OCI-LY7 (cell line): ENCODE measurements at regions not wholly inside any gene's neighbourhood (a gene's known extent, or its start where the extent isn't known, plus 50 kb on each side); places are given as distances from the start of the nearest gene placed in this dataset.

Experiments
- BruUV-seq: library from RNA; stranded (reverse); fragments of 400-500 nt; replicated peaks from 2 replicates; lab custom pipeline; 2021; lab: Mats Ljungman, UMichigan
- CTCF ChIA-PET: fragments of 300-600 bp; sonication (Branson Sonifier 250); formaldehyde crosslinking; loops from one replicate; lab custom pipeline; 2022; ENCODE audit warnings: antibody characterized with exemption; ENCODE audit not compliant: unreplicated experiment; lab: Charles Lee
- POLR2A ChIA-PET: fragments of 300-600 bp; sonication (Branson Sonifier 250); formaldehyde crosslinking; loops from one replicate; lab custom pipeline; 2022; ENCODE audit warnings: antibody characterized with exemption; lab: Charles Lee
- DNase-seq: peaks from one replicate; pipeline ENCODE4 v3.0.0-alpha.2; 2015; ENCODE audit warnings: low spot score
- H2AFZ ChIP-seq: fragments of 200-600 bp; sonication (generic), shearing (Covaris generic); 2 replicates; pipeline ENCODE4 v1.6.1; 2014; ENCODE audit warnings: mild to moderate bottlenecking, antibody characterized with exemption, low read length, moderate library complexity
- H3K27ac ChIP-seq: fragments of 200-600 bp; sonication (generic); 2 replicates; pipeline ENCODE4 v1.5.1; 2014; ENCODE audit warnings: mixed run types, low read depth, mild to moderate bottlenecking, moderate library complexity, low read length, inconsistent platforms; ENCODE audit not compliant: poor library complexity, severe bottlenecking
- H3K36me3 ChIP-seq: fragments of 200-600 bp; sonication (generic); 2 replicates; pipeline ENCODE4 v1.6.1; 2014; ENCODE audit warnings: mild to moderate bottlenecking, antibody characterized with exemption, low read length, moderate library complexity, mixed read lengths; ENCODE audit not compliant: insufficient read depth
- H3K4me1 ChIP-seq: fragments of 200-600 bp; sonication (generic); 2 replicates; pipeline ENCODE4 v1.5.1; 2014; ENCODE audit warnings: mild to moderate bottlenecking, low read length; ENCODE audit not compliant: insufficient read depth, poor library complexity, severe bottlenecking
- H3K4me2 ChIP-seq: fragments of 200-600 bp; sonication (generic); 2 replicates; pipeline ENCODE4 v1.6.1; 2014; ENCODE audit warnings: mild to moderate bottlenecking, low read length
- H3K4me3 ChIP-seq: fragments of 200-600 bp; sonication (generic); 2 replicates; pipeline ENCODE4 v1.5.1; 2014; ENCODE audit warnings: mild to moderate bottlenecking, low read depth, low read length; ENCODE audit not compliant: poor library complexity, severe bottlenecking
- H3K79me2 ChIP-seq: fragments of 200-600 bp; sonication (generic); 2 replicates; pipeline ENCODE4 v1.6.1; 2016; ENCODE audit warnings: low read depth, mild to moderate bottlenecking, low read length, moderate library complexity, mixed read lengths; ENCODE audit not compliant: insufficient read depth
- H3K9me2 ChIP-seq: fragments of 200-600 bp; sonication (generic); 2 replicates; pipeline ENCODE4 v1.6.1; 2016; ENCODE audit warnings: mild to moderate bottlenecking, low read length, mixed read lengths; ENCODE audit not compliant: insufficient read depth
- H3K9me3 ChIP-seq: fragments of 200-600 bp; sonication (generic); 2 replicates; pipeline ENCODE4 v1.6.1; 2014; ENCODE audit warnings: mild to moderate bottlenecking, mixed run types, low read length, mixed read lengths
- H4K20me1 ChIP-seq: fragments of 200-600 bp; sonication (generic); 2 replicates; pipeline ENCODE4 v1.6.1; 2014; ENCODE audit warnings: mild to moderate bottlenecking, antibody characterized with exemption, low read length, moderate library complexity, mixed read lengths; ENCODE audit not compliant: insufficient read depth
- CTCF ChIP-seq: fragments of 200-600 bp; sonication (generic); conservative IDR thresholded peaks from 2 replicates; pipeline ENCODE4 v1.5.1; 2014; ENCODE audit warnings: mild to moderate bottlenecking, antibody characterized with exemption, low read length, moderate library complexity, mixed read lengths
- EZH2phosphoT487 ChIP-seq: fragments of 200-600 bp; sonication (generic); IDR thresholded peaks from 2 replicates; pipeline ENCODE4 v1.6.1; 2018; ENCODE audit warnings: low read depth, borderline replicate concordance, mild to moderate bottlenecking, mixed run types, antibody characterized with exemption, low read length, moderate library complexity, mixed read lengths
- intact Hi-C: fragments of 100-400 bp; cut with micrococcal nuclease; formaldehyde crosslinking; loops from one replicate; pipeline ENCODE4 v1.10.0; 2022; ENCODE audit not compliant: unreplicated experiment

DNA sequence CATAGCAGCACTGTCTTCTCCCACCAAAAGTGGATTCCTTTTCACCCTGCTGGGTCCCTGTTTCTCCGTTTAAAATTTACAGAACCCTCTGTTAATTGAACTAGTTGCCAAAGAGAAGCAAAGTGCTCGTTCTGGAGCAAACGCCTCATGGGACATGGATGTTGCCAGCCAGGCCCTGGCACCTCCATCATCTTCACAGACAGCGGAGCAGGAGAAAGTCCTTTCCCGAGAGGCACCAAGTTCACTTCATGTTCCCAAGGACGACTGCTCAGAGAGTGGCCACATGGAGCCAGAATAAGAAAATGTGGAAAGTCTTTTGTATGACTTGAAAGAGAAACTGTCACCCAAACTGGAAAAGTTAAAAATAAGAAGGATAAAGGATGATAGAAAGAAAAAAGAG lies 151.5 kb downstream of the SOX1 start:
- Histone ChIP-seq H3K27ac (no peak overlapping the region), H2AFZ (no peak overlapping the region), H3K79me2 (no peaks in the 10 kb centered on the region), H3K9me3 (no peaks in the 10 kb centered on the region), H3K4me3 (no peak overlapping the region), H4K20me1 (no peaks in the 10 kb centered on the region), H3K9me2 (no peaks in the 10 kb centered on the region), H3K36me3 (no peaks in the 10 kb centered on the region), H3K4me2 (no peak overlapping the region), H3K4me1 (no peaks in the 10 kb centered on the region)
- DNase-seq = no peak
- BruUV-seq = no TSS peak
- ChIA-PET POLR2A (no interaction called here), CTCF (no interaction called here)
- TF ChIP-seq CTCF (no peak), EZH2phosphoT487 (no peak)
- intact Hi-C loops = no loop called here

- no peak for DNase-seq
- no peaks in the 10 kb centered on the region for H3K4me1 ChIP-seq
- no peaks in the 10 kb centered on the region for H3K9me3 ChIP-seq
- H2AFZ ChIP-seq = no peak overlapping the region
- no TSS peak for BruUV-seq
- no peaks in the 10 kb centered on the region for H3K9me2 ChIP-seq
- CTCF ChIA-PET = no interaction called here
- intact Hi-C loops = no loop called here
- no peaks in the 10 kb centered on the region for H4K20me1 ChIP-seq
- no peak overlapping the region for H3K4me2 ChIP-seq
- no peaks in the 10 kb centered on the region for H3K79me2 ChIP-seq
- H3K36me3 ChIP-seq = no peaks in the 10 kb centered on the region
- TF ChIP-seq CTCF = no peak
- no peak for TF ChIP-seq EZH2phosphoT487
- H3K4me3 ChIP-seq = no peak overlapping the region
- POLR2A ChIA-PET = interaction anchor here (0.7 kb wide), 2 partner anchors 46 to 87 kb away, joined by 3 read pairs; no protein-coding TSS in a partner anchor
- H3K27ac ChIP-seq = no peak overlapping the region
These were observed 152.8 kb downstream of the SOX1 start for GRCh38 chr13:112219740-112220139.

- Histone ChIP-seq H3K9me2 (no peaks in the 10 kb centered on the region), H3K9me3 (no peaks in the 10 kb centered on the region), H3K27ac (no peak overlapping the region), H3K4me3 (no peak overlapping the region), H3K79me2 (no peaks in the 10 kb centered on the region), H4K20me1 (no peaks in the 10 kb centered on the region), H3K36me3 (no peaks in the 10 kb centered on the region), H2AFZ (no peak overlapping the region), H3K4me2 (no peak overlapping the region), H3K4me1 (no peaks in the 10 kb centered on the region)
- BruUV-seq = no TSS peak
- no peak for DNase-seq
- POLR2A ChIA-PET = interaction anchor here (0.7 kb wide), 2 partner anchors 46 to 88 kb away, joined by 3 read pairs; no protein-coding TSS in a partner anchor
- CTCF ChIA-PET = no interaction called here
- no peak for TF ChIP-seq EZH2phosphoT487
- no peak for TF ChIP-seq CTCF
- intact Hi-C loops = no loop called here
These were observed 153.4 kb downstream of the SOX1 start for GRCh38 chr13:112220296-112220875.
